ENCODE measurements at regions not wholly inside any gene's neighbourhood (a gene's known extent, or its start where the extent isn't known, plus 50 kb on each side); places are given as distances from the start of the nearest gene placed in this dataset.

- Histone ChIP-seq H3K4me1 (no peaks in the 10 kb centered on the region), H3K27me3 (ENCODE audit: low read depth) (no peaks in the 10 kb centered on the region), H3K27ac (no peak overlapping the region), H3K9me3 (no peaks in the 10 kb centered on the region), H3K4me3 (no peak overlapping the region), H3K36me3 (no peaks in the 10 kb centered on the region)
- DNase-seq: no peak
- no peak for TF ChIP-seq CTCF (IDR thresholded peaks at IDR 0.05)
- no peak for ATAC-seq
- intact Hi-C loops (cut with DNase I): no loop called here
Observed at GRCh38 chr5:152987131-152987530, 503.3 kb upstream of the GRIA1 start.

DNA sequence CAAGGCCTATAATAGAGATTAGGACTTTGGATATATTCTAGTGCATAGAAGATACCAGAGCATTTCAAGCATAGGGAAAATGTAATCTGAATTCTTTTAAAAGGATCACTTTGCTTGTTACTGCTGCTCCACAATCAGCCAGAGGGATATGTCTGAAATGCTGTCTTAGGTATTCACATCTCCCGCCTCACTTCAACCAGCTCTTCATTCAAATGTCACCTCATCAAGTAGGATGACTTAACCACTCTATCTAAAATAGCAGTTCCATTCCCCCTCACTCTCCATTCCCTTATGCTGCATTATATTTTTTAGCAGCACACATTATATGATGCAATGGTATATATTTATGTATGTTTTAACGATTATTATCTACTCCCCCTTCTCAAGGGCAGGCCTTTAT lies 500.3 kb upstream of the GRIA1 start:
- Histone ChIP-seq H3K36me3 (no peaks in the 10 kb centered on the region), H3K4me3 (no peak overlapping the region), H3K27ac (no peak overlapping the region), H3K9me3 (no peaks in the 10 kb centered on the region), H3K4me1 (no peaks in the 10 kb centered on the region), H3K27me3 (ENCODE audit: low read depth) (no peaks in the 10 kb centered on the region)
- DNase-seq (no peak), ATAC-seq (no peak)
- TF ChIP-seq CTCF (IDR thresholded peaks at IDR 0.05): no peak
- intact Hi-C loops (cut with DNase I): no loop called here

- H3K4me3 ChIP-seq: no peak overlapping the region
- H3K27ac ChIP-seq: no peak overlapping the region
- H3K27me3 ChIP-seq (ENCODE audit: low read depth): no peaks in the 10 kb centered on the region
- DNase-seq (no peak), ATAC-seq (no peak)
- intact Hi-C loops (cut with DNase I): no loop called here
- no peaks in the 10 kb centered on the region for H3K4me1 ChIP-seq
- H3K9me3 ChIP-seq: no peaks in the 10 kb centered on the region
- H3K36me3 ChIP-seq: no peaks in the 10 kb centered on the region
- TF ChIP-seq CTCF (IDR thresholded peaks at IDR 0.05): no peak
Observed at GRCh38 chr5:152990649-152991048, 499.8 kb upstream of the GRIA1 start.

DNA sequence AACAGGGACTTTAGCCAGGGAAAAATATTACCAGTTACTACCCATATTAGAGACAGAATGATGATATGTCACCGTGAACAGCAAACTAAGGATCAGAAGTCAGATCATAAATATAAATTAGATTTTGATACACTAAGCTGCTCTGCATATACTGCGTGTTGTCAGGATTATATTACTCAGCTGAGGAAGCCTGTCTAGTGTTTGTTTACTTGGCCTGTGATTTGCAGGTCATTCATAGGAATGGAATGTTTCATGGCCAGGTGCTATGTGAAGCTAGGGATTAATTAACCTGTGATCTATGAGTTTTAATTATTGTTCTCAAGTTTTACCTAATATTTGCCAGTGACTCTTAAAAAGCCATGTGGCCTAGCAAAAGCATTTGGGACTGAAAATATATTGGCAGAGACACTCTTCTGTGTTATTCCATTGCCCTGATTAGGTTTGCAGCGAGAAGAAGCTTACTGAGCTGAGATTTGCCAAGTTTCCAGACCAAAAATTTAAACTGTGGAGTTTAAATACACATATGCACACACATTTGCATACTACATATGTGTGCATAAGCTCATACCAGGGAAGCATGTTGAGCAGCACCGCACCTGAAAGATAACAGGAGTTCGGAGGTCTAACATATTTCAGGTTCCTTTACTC lies 496.3 kb upstream of the GRIA1 start:
- no peaks in the 10 kb centered on the region for H3K9me3 ChIP-seq
- TF ChIP-seq CTCF (IDR thresholded peaks at IDR 0.05): no peak
- no peak overlapping the region for H3K27ac ChIP-seq
- intact Hi-C loops (cut with DNase I): no loop called here
- no peaks in the 10 kb centered on the region for H3K36me3 ChIP-seq
- ATAC-seq (no peak), DNase-seq (no peak)
- no peak overlapping the region for H3K4me3 ChIP-seq
- H3K4me1 ChIP-seq: no peaks in the 10 kb centered on the region
- H3K27me3 ChIP-seq (ENCODE audit: low read depth): no peaks in the 10 kb centered on the region

DNA sequence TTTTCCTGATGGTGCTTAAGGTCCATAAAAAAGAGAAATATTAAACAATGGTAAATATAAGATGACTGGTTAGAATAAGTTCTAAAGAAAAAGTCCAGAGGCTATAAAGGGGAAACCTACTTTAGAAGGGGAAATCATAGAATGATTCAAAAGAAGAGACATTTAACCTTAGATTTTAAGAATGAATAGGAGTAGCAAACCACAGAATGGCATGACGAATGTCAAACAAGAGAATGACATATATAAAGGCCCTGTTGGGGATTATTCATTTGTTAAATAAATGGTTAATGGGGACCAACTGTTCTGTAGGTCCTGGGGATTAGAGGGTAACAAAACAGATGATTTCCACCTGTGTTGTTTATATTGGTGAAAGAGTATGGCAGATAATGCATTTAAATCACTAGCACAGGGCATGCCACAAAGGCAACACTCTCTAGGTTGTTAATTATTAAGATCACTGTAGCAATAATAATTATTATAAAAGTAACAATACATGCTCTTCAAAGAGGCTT lies 495.2 kb upstream of the GRIA1 start:
- no peak overlapping the region for H3K27ac ChIP-seq
- TF ChIP-seq CTCF (IDR thresholded peaks at IDR 0.05): no peak
- ATAC-seq (no peak), DNase-seq (no peak)
- no peaks in the 10 kb centered on the region for H3K36me3 ChIP-seq
- no peak overlapping the region for H3K4me3 ChIP-seq
- no peaks in the 10 kb centered on the region for H3K27me3 ChIP-seq (ENCODE audit: low read depth)
- no peaks in the 10 kb centered on the region for H3K9me3 ChIP-seq
- no peaks in the 10 kb centered on the region for H3K4me1 ChIP-seq
- intact Hi-C loops (cut with DNase I): no loop called here

Measured in lower lobe of right lung (tissue), 2 donors.